K562 (cell line): ENCODE measurements at regions not wholly inside any gene's neighbourhood (a gene's known extent, or its start where the extent isn't known, plus 50 kb on each side); places are given as distances from the start of the nearest gene placed in this dataset.

Experiments
- ZBED1 ChIP-seq: IDR thresholded peaks from 2 replicates; pipeline ENCODE4 v1.6.1; 2014
- ZNF398 ChIP-seq: fragments of 250-450 bp; sonication (Bioruptor Pico); IDR thresholded peaks from 2 replicates; pipeline ENCODE4 v1.8.0; 2021; ENCODE audit warnings: moderate library complexity, mild to moderate bottlenecking, inconsistent platforms

- TF ChIP-seq ZBED1 = no peak
- TF ChIP-seq ZNF398 (CRISPR knock-in tag) = no peak
These were observed 73.0 kb upstream of the ADPGK start for GRCh38 chr15:72856549-72857040.
